Transverse colon (tissue), 4 donors: ENCODE measurements at regions not wholly inside any gene's neighbourhood (a gene's known extent, or its start where the extent isn't known, plus 50 kb on each side); places are given as distances from the start of the nearest gene placed in this dataset.

ENCODE experiments used
- CTCF ChIP-seq, 5 experiments: fragments of 200-600 bp in 3 of 5; fragments of 450-650 bp in 2 of 5; sonication (generic) in 3 of 5; IDR thresholded peaks; 1 replicate in 2 of 5; 2 replicates in 3 of 5; pipeline ENCODE4 v1.5.1; 2016 to 2017; ENCODE audit warnings: antibody characterized with exemption in 5 of 5, inconsistent platforms in 3 of 5, mild to moderate bottlenecking in 2 of 5, moderate library complexity in 1 of 5
- POLR2A ChIP-seq: fragments of 450-650 bp; IDR thresholded peaks from one replicate; pipeline ENCODE4 v1.6.1; 2016; ENCODE audit warnings: antibody characterized with exemption, mild to moderate bottlenecking, moderate library complexity
- POLR2AphosphoS5 ChIP-seq, 3 donors: sonication (generic); formaldehyde crosslinking; IDR thresholded peaks; one replicate each; pipeline ENCODE4 v1.6.1; 2016; ENCODE audit warnings: antibody characterized with exemption in 3 of 3

DNA sequence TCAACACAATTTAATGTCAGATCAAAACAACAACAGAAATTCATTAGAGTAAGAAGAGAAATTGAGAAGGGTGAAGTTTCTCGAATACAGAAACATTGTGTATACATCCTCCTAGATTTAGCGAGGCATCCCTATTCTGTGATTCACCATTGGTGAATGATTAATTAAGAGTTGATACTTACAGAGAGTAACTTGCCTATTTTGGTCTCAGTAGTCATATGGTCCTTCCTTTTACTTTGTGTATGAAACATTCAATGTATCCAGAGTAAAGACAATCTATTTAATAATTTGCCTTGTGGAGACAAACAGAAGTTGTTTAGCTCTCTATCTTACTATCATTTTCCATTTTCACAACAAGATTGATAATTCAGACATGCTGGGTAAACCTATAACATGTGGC, 432.0 kb downstream of the ZPLD1 start:
- TF ChIP-seq CTCF (IDR thresholded peaks at IDR 0.05) (no peak), POLR2A (no peak), POLR2AphosphoS5 (IDR thresholded peaks at IDR 0.05) (no peak)
